Peyer's patch (tissue), 4 donors: ENCODE measurements at regions not wholly inside any gene's neighbourhood (a gene's known extent, or its start where the extent isn't known, plus 50 kb on each side); places are given as distances from the start of the nearest gene placed in this dataset.

Experiments
- DNase-seq, 3 donors: peaks; one replicate each; pipeline ENCODE4 v3.0.0-alpha.2; 2017 to 2019
- H3K27ac ChIP-seq, 4 donors: fragments of 200-600 bp; sonication (generic); one replicate each; pipeline ENCODE4 v1.5.1; 2016 to 2019
- H3K27me3 ChIP-seq, 2 donors: fragments of 200-600 bp; sonication (generic); one replicate each; pipeline ENCODE4 v1.5.1; 2019
- H3K36me3 ChIP-seq, 3 donors: fragments of 200-600 bp; sonication (generic); one replicate each; pipeline ENCODE4 v1.5.1; 2016 to 2019
- H3K4me1 ChIP-seq, 4 donors: fragments of 200-600 bp; sonication (generic); one replicate each; pipeline ENCODE4 v1.5.1; 2016 to 2019
- H3K4me3 ChIP-seq, 4 donors: fragments of 200-600 bp; sonication (generic); 1 replicate in 3 of 4; 2 replicates in 1 of 4; pipeline ENCODE4 v1.5.1; 2016 to 2019; ENCODE audit warnings: mild to moderate bottlenecking in 1 of 4
- H3K9me3 ChIP-seq, 4 donors: fragments of 200-600 bp; sonication (generic); one replicate each; pipeline ENCODE4 v1.5.1; 2016 to 2019; ENCODE audit warnings: mild to moderate bottlenecking in 1 of 4
- CTCF ChIP-seq, 6 experiments: fragments of 450-650 bp in 4 of 6; fragments of 200-600 bp in 2 of 6; sonication (generic) in 1 of 6; IDR thresholded peaks; one replicate each; pipeline ENCODE4 v1.5.1; 2017 to 2019; ENCODE audit warnings: antibody characterized with exemption in 6 of 6, mild to moderate bottlenecking in 3 of 6, moderate library complexity in 1 of 6
- POLR2A ChIP-seq, 2 donors: fragments of 450-650 bp; IDR thresholded peaks; one replicate each; pipeline ENCODE4 v1.5.1; 2017; ENCODE audit warnings: antibody characterized with exemption in 2 of 2, mild to moderate bottlenecking in 2 of 2, moderate library complexity in 2 of 2

GRCh38 chr7:67955061-67955460 is 958.4 kb downstream of the TYW1 start:
- H3K9me3 ChIP-seq: no peaks in the 10 kb centered on the region
- H3K4me1 ChIP-seq: no peaks in the 10 kb centered on the region
- H3K27me3 ChIP-seq: no peaks in the 10 kb centered on the region
- no peak overlapping the region for H3K4me3 ChIP-seq
- DNase-seq: no peak
- H3K36me3 ChIP-seq: no peaks in the 10 kb centered on the region
- no peak for TF ChIP-seq POLR2A (IDR thresholded peaks at IDR 0.05)
- no peak overlapping the region for H3K27ac ChIP-seq

GRCh38 chr7:67962863-67963262 is 966.2 kb downstream of the TYW1 start:
- Histone ChIP-seq H3K36me3 (no peaks in the 10 kb centered on the region), H3K4me1 (no peaks in the 10 kb centered on the region), H3K27ac (no peak overlapping the region), H3K27me3 (no peaks in the 10 kb centered on the region), H3K9me3 (peaks cover 0 to 3% (median 0%) of the 10 kb centered on the region in 4 donors), H3K4me3 (no peak overlapping the region)
- DNase-seq: no peak
- TF ChIP-seq POLR2A (IDR thresholded peaks at IDR 0.05) (no peak), CTCF (IDR thresholded peaks at IDR 0.05) (no peak)

- no peaks in the 10 kb centered on the region for H3K27me3 ChIP-seq
- H3K4me1 ChIP-seq: no peaks in the 10 kb centered on the region
- no peak for DNase-seq
- H3K27ac ChIP-seq: no peak overlapping the region
- no peak for TF ChIP-seq POLR2A (IDR thresholded peaks at IDR 0.05)
- TF ChIP-seq CTCF (IDR thresholded peaks at IDR 0.05): no peak
- no peak overlapping the region for H3K4me3 ChIP-seq
- H3K36me3 ChIP-seq: no peaks in the 10 kb centered on the region
- peaks cover 0 to 3% (median 0%) of the 10 kb centered on the region in 4 donors for H3K9me3 ChIP-seq
These were observed 979.9 kb downstream of the TYW1 start for GRCh38 chr7:67976490-67976889.

GRCh38 chr7:67983486-67983885 is 986.9 kb downstream of the TYW1 start:
- no peak overlapping the region for H3K4me3 ChIP-seq
- no peaks in the 10 kb centered on the region for H3K36me3 ChIP-seq
- no peaks in the 10 kb centered on the region for H3K9me3 ChIP-seq
- DNase-seq: no peak
- TF ChIP-seq CTCF (IDR thresholded peaks at IDR 0.05) (no peak), POLR2A (IDR thresholded peaks at IDR 0.05) (no peak)
- H3K27me3 ChIP-seq: no peaks in the 10 kb centered on the region
- no peak overlapping the region for H3K27ac ChIP-seq
- no peaks in the 10 kb centered on the region for H3K4me1 ChIP-seq

GRCh38 chr7:67984326-67984725 is 987.7 kb downstream of the TYW1 start:
- H3K27ac ChIP-seq: no peak overlapping the region
- H3K27me3 ChIP-seq: no peaks in the 10 kb centered on the region
- no peaks in the 10 kb centered on the region for H3K36me3 ChIP-seq
- no peak for DNase-seq
- H3K9me3 ChIP-seq: no peaks in the 10 kb centered on the region
- H3K4me1 ChIP-seq: no peaks in the 10 kb centered on the region
- H3K4me3 ChIP-seq: no peak overlapping the region
- TF ChIP-seq CTCF (IDR thresholded peaks at IDR 0.05) (no peak), POLR2A (IDR thresholded peaks at IDR 0.05) (no peak)

- Histone ChIP-seq H3K36me3 (no peaks in the 10 kb centered on the region), H3K27me3 (no peaks in the 10 kb centered on the region), H3K4me1 (no peaks in the 10 kb centered on the region), H3K9me3 (no peaks in the 10 kb centered on the region), H3K27ac (no peak overlapping the region), H3K4me3 (no peak overlapping the region)
- DNase-seq: no peak
- TF ChIP-seq POLR2A (IDR thresholded peaks at IDR 0.05) (no peak), CTCF (IDR thresholded peaks at IDR 0.05) (no peak)
These were observed 992.5 kb downstream of the TYW1 start for GRCh38 chr7:67989142-67989541.
